ENCODE measurements at regions not wholly inside any gene's neighbourhood (a gene's known extent, or its start where the extent isn't known, plus 50 kb on each side); places are given as distances from the start of the nearest gene placed in this dataset.

GRCh38 chr10:10785627-10786026 lies 232.0 kb upstream of the CELF2 start:
- TF ChIP-seq MAX (IDR thresholded peaks at IDR 0.05) (no peak), CTCF (IDR thresholded peaks at IDR 0.05 in 2 of 3, conservative IDR thresholded peaks at IDR 0.05 in 1 of 3; ENCODE audit: borderline replicate concordance in 1 of 3, insufficient read depth in 1 of 3, low read depth in 2 of 3, low read length in 2 of 3) (no peak), SP1 (IDR thresholded peaks at IDR 0.05; ENCODE audit: low read depth) (no peak), REST (IDR thresholded peaks at IDR 0.05; ENCODE audit: low read depth) (no peak), RAD21 (IDR thresholded peaks at IDR 0.05; ENCODE audit: low read depth) (no peak)

Measured in HCT116 (cell line).